Liver (tissue), 8 donors: ENCODE measurements at regions not wholly inside any gene's neighbourhood (a gene's known extent, or its start where the extent isn't known, plus 50 kb on each side); places are given as distances from the start of the nearest gene placed in this dataset.

Source experiments
- DNase-seq: peaks from one replicate; pipeline ENCODE4 v3.0.0-alpha.2; 2017; ENCODE audit warnings: low spot score
- H3K27ac ChIP-seq, 2 donors: one replicate each; pipeline ENCODE4 v1.7.0; 2013; ENCODE audit warnings: inconsistent platforms in 2 of 2, low read length in 2 of 2, control low read depth in 1 of 2, low read depth in 1 of 2, mild to moderate bottlenecking in 1 of 2
- H3K27me3 ChIP-seq, 4 donors: one replicate each; pipeline versions ENCODE4 v1.6.1 to v1.7.0; 2013; ENCODE audit warnings: low read length in 3 of 4, inconsistent platforms in 1 of 4, mild to moderate bottlenecking in 1 of 4, moderate library complexity in 1 of 4; ENCODE audit not compliant: control insufficient read depth in 4 of 4, insufficient read depth in 4 of 4
- H3K36me3 ChIP-seq, 4 donors: one replicate each; pipeline versions ENCODE4 v1.6.1 to v1.7.0; 2013; ENCODE audit warnings: low read length in 3 of 4, mild to moderate bottlenecking in 3 of 4, low read depth in 1 of 4, moderate library complexity in 1 of 4; ENCODE audit not compliant: control insufficient read depth in 4 of 4, insufficient read depth in 3 of 4
- H3K4me1 ChIP-seq, 4 donors: one replicate each; pipeline versions ENCODE4 v1.6.1 to v1.7.0; 2013; ENCODE audit warnings: low read length in 3 of 4, mild to moderate bottlenecking in 3 of 4, moderate library complexity in 1 of 4; ENCODE audit not compliant: control insufficient read depth in 4 of 4, insufficient read depth in 4 of 4
- H3K4me3 ChIP-seq, 3 donors: one replicate each; pipeline versions ENCODE4 v1.6.1 to v1.7.0; 2013; ENCODE audit warnings: low read length in 3 of 3, control low read depth in 1 of 3, low read depth in 1 of 3, mild to moderate bottlenecking in 1 of 3
- H3K9ac ChIP-seq, 2 donors: one replicate each; pipeline ENCODE4 v1.7.0; 2013; ENCODE audit warnings: low read length in 2 of 2, mild to moderate bottlenecking in 2 of 2, moderate library complexity in 2 of 2, control low read depth in 1 of 2, low read depth in 1 of 2
- H3K9me3 ChIP-seq, 4 donors: one replicate each; pipeline versions ENCODE4 v1.6.1 to v1.7.0; 2013; ENCODE audit warnings: low read length in 3 of 4; ENCODE audit not compliant: control insufficient read depth in 4 of 4
- CTCF ChIP-seq: fragments of 150-350 bp; IDR thresholded peaks from 2 replicates; pipeline ENCODE4 v1.5.1; 2017; ENCODE audit warnings: improper control_type of control experiment, low read depth, low read length; ENCODE audit not compliant: missing input control
- EGR1 ChIP-seq, 2 donors: IDR thresholded peaks; 2 replicates each; pipeline ENCODE4 v1.6.1; 2016 to 2018; ENCODE audit warnings: antibody characterized with exemption in 2 of 2, low read depth in 2 of 2
- FOXA1 ChIP-seq: IDR thresholded peaks from 2 replicates; pipeline ENCODE4 v1.6.1; 2016; ENCODE audit warnings: antibody characterized with exemption
- FOXA2 ChIP-seq: IDR thresholded peaks from 2 replicates; pipeline ENCODE4 v1.6.1; 2016; ENCODE audit warnings: antibody characterized with exemption
- GABPA ChIP-seq, 2 donors: IDR thresholded peaks in 1 of 2; conservative IDR thresholded peaks in 1 of 2; 2 replicates each; pipeline ENCODE4 v1.6.1; 2016; ENCODE audit warnings: antibody characterized with exemption in 2 of 2, mild to moderate bottlenecking in 1 of 2, moderate library complexity in 1 of 2
- HNF4A ChIP-seq, 2 donors: conservative IDR thresholded peaks; 2 replicates each; pipeline ENCODE4 v1.6.1; 2016; ENCODE audit warnings: antibody characterized with exemption in 2 of 2, mild to moderate bottlenecking in 2 of 2
- HNF4G ChIP-seq: IDR thresholded peaks from 2 replicates; pipeline ENCODE4 v1.6.1; 2016; ENCODE audit warnings: antibody characterized with exemption
- JUND ChIP-seq, 2 donors: IDR thresholded peaks; 2 replicates each; pipeline ENCODE4 v1.6.1; 2016; ENCODE audit warnings: antibody characterized with exemption in 2 of 2
- MAX ChIP-seq: IDR thresholded peaks from 2 replicates; pipeline ENCODE4 v1.6.1; 2016; ENCODE audit warnings: antibody characterized with exemption
- NR2F2 ChIP-seq: IDR thresholded peaks from 2 replicates; pipeline ENCODE4 v1.6.1; 2016; ENCODE audit warnings: antibody characterized with exemption
- RAD21 ChIP-seq, 2 donors: IDR thresholded peaks; 2 replicates each; pipeline ENCODE4 v1.6.1; 2016; ENCODE audit warnings: antibody characterized with exemption in 2 of 2, mild to moderate bottlenecking in 2 of 2
- REST ChIP-seq: IDR thresholded peaks from 2 replicates; pipeline ENCODE4 v1.6.1; 2016; ENCODE audit warnings: antibody characterized with exemption, mild to moderate bottlenecking
- RXRA ChIP-seq, 2 donors: IDR thresholded peaks; 2 replicates each; pipeline ENCODE4 v1.6.1; 2017 to 2018; ENCODE audit warnings: antibody characterized with exemption in 2 of 2, mild to moderate bottlenecking in 1 of 2
- SP1 ChIP-seq: IDR thresholded peaks from 2 replicates; pipeline ENCODE4 v1.6.1; 2018; ENCODE audit warnings: antibody characterized with exemption, mild to moderate bottlenecking
- TAF1 ChIP-seq: conservative IDR thresholded peaks from 2 replicates; pipeline ENCODE4 v1.6.1; 2016; ENCODE audit warnings: antibody characterized with exemption, mild to moderate bottlenecking
- WGBS: extraction: QIAGEN DNeasy Blood & Tissue Kit; methylation state at CpG from one replicate; pipeline ENCODE4 v1.1.7; 2013; 5-methylcytosine and 5-hydroxymethylcytosine counted together
- donor health status: healthy.
- donor health status: healthy.
- donor health status: healthy.
- donor health status: healthy.
- donor health status: healthy.

GRCh38 chr18:7466190-7466589 is 100.9 kb upstream of the PTPRM start:
- Histone ChIP-seq H3K27ac (no peak overlapping the region), H3K9ac (no peak overlapping the region), H3K36me3 (no peaks in the 10 kb centered on the region), H3K4me1 (no peaks in the 10 kb centered on the region), H3K9me3 (no peaks in the 10 kb centered on the region), H3K4me3 (no peak overlapping the region), H3K27me3 (peaks cover 0 to 3% (median 0%) of the 10 kb centered on the region in 4 donors)
- no peak for DNase-seq
- no peak for TF ChIP-seq TAF1
- TF ChIP-seq CTCF: no peak
- TF ChIP-seq EGR1 (IDR thresholded peaks at IDR 0.05; ENCODE audit: low read depth in 2 of 2): no peak
- TF ChIP-seq REST: no peak
- TF ChIP-seq HNF4A (conservative IDR thresholded peaks at IDR 0.05): no peak
- no peak for TF ChIP-seq JUND (IDR thresholded peaks at IDR 0.05)
- TF ChIP-seq FOXA1: no peak
- WGBS: 56% methylated on average over 5 of the region's 5 CpGs

- TF ChIP-seq MAX (no peak), CTCF (no peak), REST (no peak), NR2F2 (no peak), EGR1 (IDR thresholded peaks at IDR 0.05; ENCODE audit: low read depth in 2 of 2) (no peak), RXRA (IDR thresholded peaks at IDR 0.05) (no peak), RAD21 (IDR thresholded peaks at IDR 0.05) (no peak), HNF4A (conservative IDR thresholded peaks at IDR 0.05) (no peak), SP1 (no peak), TAF1 (no peak), GABPA (IDR thresholded peaks at IDR 0.05 in 1 of 2, conservative IDR thresholded peaks at IDR 0.05 in 1 of 2) (no peak), HNF4G (no peak), FOXA2 (no peak), FOXA1 (no peak)
- Histone ChIP-seq H3K4me3 (no peak overlapping the region), H3K36me3 (no peaks in the 10 kb centered on the region), H3K27ac (no peak overlapping the region), H3K9me3 (no peaks in the 10 kb centered on the region), H3K4me1 (no peaks in the 10 kb centered on the region), H3K27me3 (peaks cover 0 to 3% (median 0%) of the 10 kb centered on the region in 4 donors), H3K9ac (no peak overlapping the region)
- DNase-seq: no peak
- 83% methylated on average over 18 of the region's 18 CpGs for WGBS
Measured at GRCh38 chr18:7467708-7468466, 99.2 kb upstream of the PTPRM start.
